Ovary (tissue), 1 donor: ENCODE measurements at regions not wholly inside any gene's neighbourhood (a gene's known extent, or its start where the extent isn't known, plus 50 kb on each side); places are given as distances from the start of the nearest gene placed in this dataset.

Experiments
- EP300 ChIP-seq: sonication (generic); formaldehyde crosslinking; IDR thresholded peaks from one replicate; pipeline ENCODE4 v1.6.1; 2017; ENCODE audit warnings: antibody characterized with exemption
- POLR2A ChIP-seq: fragments of 450-650 bp; IDR thresholded peaks from one replicate; pipeline ENCODE4 v1.6.1; 2017; ENCODE audit warnings: antibody characterized with exemption, mild to moderate bottlenecking, moderate library complexity

GRCh38 chr2:67841711-67842110, 221.1 kb downstream of the C1D start:
- no peak for TF ChIP-seq POLR2A
- no peak for TF ChIP-seq EP300
